RWPE1 (cell line): ENCODE measurements at regions not wholly inside any gene's neighbourhood (a gene's known extent, or its start where the extent isn't known, plus 50 kb on each side); places are given as distances from the start of the nearest gene placed in this dataset.

Experiments
- CTCF ChIA-PET: fragments of 350-600 bp; sonication (Branson Sonifier 250); formaldehyde crosslinking; extraction: SDS; loops from one replicate; lab custom pipeline; 2021; lab: Yijun Ruan, JAX
- POLR2A ChIA-PET: fragments of 400-600 bp; formaldehyde crosslinking; extraction: SDS; loops from one replicate; lab custom pipeline; 2020; ENCODE audit warnings: antibody characterized with exemption; ENCODE audit not compliant: low non-redundant PET; lab: Yijun Ruan, JAX
- DNase-seq: peaks from one replicate; pipeline ENCODE4 v3.0.0; 2012; ENCODE audit warnings: low spot score
- H3K27ac ChIP-seq: fragments of 450-650 bp; 2 replicates; pipeline ENCODE4 v1.5.1; 2017
- CTCF ChIP-seq: fragments of 450-650 bp; conservative IDR thresholded peaks from 2 replicates; pipeline ENCODE4 v1.5.1; 2017; ENCODE audit warnings: low read depth, mild to moderate bottlenecking

- H3K27ac ChIP-seq = no peak overlapping the region
- CTCF ChIA-PET = interaction anchor here (0.6 kb wide), 1 partner anchor 205 kb away, joined by 4 read pairs; no protein-coding TSS in a partner anchor
- DNase-seq = no peak
- no peak for TF ChIP-seq CTCF
- POLR2A ChIA-PET = no interaction called here
Measured at GRCh38 chr7:36018816-36019484, 134.1 kb upstream of the EEPD1 start.

GRCh38 chr7:36019538-36019937, 133.5 kb upstream of the EEPD1 start:
- ChIA-PET POLR2A (no interaction called here), CTCF (interaction anchor here (0.6 kb wide), 1 partner anchor 204 kb away, joined by 4 read pairs; no protein-coding TSS in a partner anchor)
- TF ChIP-seq CTCF = no peak
- no peak for DNase-seq
- H3K27ac ChIP-seq = no peak overlapping the region

GRCh38 chr7:36019980-36020379, 133.1 kb upstream of the EEPD1 start:
- POLR2A ChIA-PET = no interaction called here
- TF ChIP-seq CTCF = no peak
- CTCF ChIA-PET = no interaction called here
- no peak for DNase-seq
- H3K27ac ChIP-seq = no peak overlapping the region

GRCh38 chr7:36021367-36021766, 131.7 kb upstream of the EEPD1 start:
- ChIA-PET CTCF (interaction anchor here (0.7 to 0.8 kb wide), 2 partner anchors 420 to 799 kb away, joined by 3 read pairs; no protein-coding TSS in a partner anchor), POLR2A (no interaction called here)
- DNase-seq = no peak
- TF ChIP-seq CTCF = peak; percentile 32; the same call in 1 of the 2 replicates
- H3K27ac ChIP-seq = no peak overlapping the region

- DNase-seq = no peak
- ChIA-PET CTCF (no interaction called here), POLR2A (no interaction called here)
- H3K27ac ChIP-seq = no peak overlapping the region
- no peak for TF ChIP-seq CTCF
Measured at GRCh38 chr7:36021917-36022550, 131.0 kb upstream of the EEPD1 start.

- no peak for TF ChIP-seq CTCF
- ChIA-PET POLR2A (no interaction called here), CTCF (no interaction called here)
- H3K27ac ChIP-seq = no peak overlapping the region
- no peak for DNase-seq
Measured at GRCh38 chr7:36023033-36023560, 130.0 kb upstream of the EEPD1 start.
